Ascending aorta (tissue), 2 donors: ENCODE measurements at regions not wholly inside any gene's neighbourhood (a gene's known extent, or its start where the extent isn't known, plus 50 kb on each side); places are given as distances from the start of the nearest gene placed in this dataset.

Experiments used
- DNase-seq, 2 donors: peaks; one replicate each; pipeline ENCODE4 v3.0.0-alpha.2; 2019; ENCODE audit warnings: low spot score in 2 of 2
- H3K27ac ChIP-seq, 2 donors: fragments of 200-600 bp; sonication (generic); one replicate each; pipeline ENCODE4 v1.5.1; 2016 to 2017; ENCODE audit warnings: mild to moderate bottlenecking in 1 of 2
- H3K27me3 ChIP-seq: fragments of 200-600 bp; sonication (generic); one replicate; pipeline ENCODE4 v1.5.1; 2017
- H3K36me3 ChIP-seq, 2 donors: fragments of 200-600 bp; sonication (generic); one replicate each; pipeline ENCODE4 v1.5.1; 2016
- H3K4me1 ChIP-seq, 2 donors: fragments of 200-600 bp; sonication (generic); one replicate each; pipeline ENCODE4 v1.5.1; 2016 to 2017; ENCODE audit warnings: mild to moderate bottlenecking in 1 of 2
- H3K4me3 ChIP-seq, 2 donors: fragments of 200-600 bp; sonication (generic); one replicate each; pipeline ENCODE4 v1.5.1; 2016 to 2017; ENCODE audit warnings: mild to moderate bottlenecking in 1 of 2
- H3K9me3 ChIP-seq, 2 donors: fragments of 200-600 bp; sonication (generic); one replicate each; pipeline ENCODE4 v1.5.1; 2016
- CTCF ChIP-seq, 3 experiments: fragments of 200-600 bp in 2 of 3; fragments of 450-650 bp in 1 of 3; sonication (generic) in 2 of 3; IDR thresholded peaks; one replicate each; pipeline ENCODE4 v1.5.1; 2016 to 2019; ENCODE audit warnings: antibody characterized with exemption in 3 of 3, mild to moderate bottlenecking in 1 of 3, moderate library complexity in 1 of 3
- intact Hi-C: fragments of 100-400 bp; cut with DNase I; formaldehyde crosslinking; loops from one replicate; pipeline ENCODE4 v1.15.1; 2023

DNA sequence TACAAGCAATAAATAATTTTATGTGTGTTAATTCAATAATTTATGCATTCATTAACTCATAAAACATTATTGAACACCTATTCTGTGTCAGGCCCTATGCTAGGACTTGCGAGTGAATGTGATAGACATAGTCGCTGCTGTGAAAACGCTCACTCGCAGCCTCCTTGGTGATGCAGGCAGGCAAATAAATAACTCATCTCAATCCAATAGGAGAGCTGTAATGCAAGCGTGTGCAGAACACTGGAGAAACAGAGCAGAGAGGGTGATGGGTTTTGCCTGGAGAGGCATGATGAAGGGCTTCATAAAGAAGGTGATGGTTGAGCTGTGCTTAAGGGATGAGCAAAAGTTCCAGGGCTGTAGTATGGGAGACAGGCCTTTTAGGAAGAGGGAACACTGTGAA, 111.3 kb upstream of the ZNF462 start:
- Histone ChIP-seq H3K36me3 (no peaks in the 10 kb centered on the region), H3K27me3 (no peaks in the 10 kb centered on the region), H3K4me1 (no peaks in the 10 kb centered on the region), H3K9me3 (no peaks in the 10 kb centered on the region), H3K4me3 (no peak overlapping the region), H3K27ac (no peak overlapping the region)
- TF ChIP-seq CTCF (IDR thresholded peaks at IDR 0.05), result no peak
- DNase-seq, result no peak
- intact Hi-C loops, result no loop called here

DNA sequence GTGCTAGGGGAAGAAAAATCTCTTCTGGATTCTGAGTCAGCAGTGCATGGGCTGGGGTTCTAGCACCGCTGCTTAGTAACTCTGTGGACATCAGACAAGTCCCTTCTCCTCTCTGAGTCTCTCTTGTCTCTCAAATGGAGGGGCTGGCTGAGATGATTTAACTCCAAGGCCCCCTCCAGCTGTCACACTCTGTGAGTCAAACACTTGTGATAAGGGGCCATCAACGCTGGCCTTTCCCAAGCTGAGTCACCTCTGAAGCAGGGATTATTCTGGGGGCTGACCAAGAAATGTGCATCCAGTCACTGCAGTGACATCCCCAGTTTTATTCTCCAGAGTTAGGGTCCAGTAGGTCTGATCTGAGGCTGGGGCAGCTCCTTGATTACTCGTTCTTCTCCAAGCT, 110.4 kb upstream of the ZNF462 start:
- Histone ChIP-seq H3K9me3 (no peaks in the 10 kb centered on the region), H3K36me3 (no peaks in the 10 kb centered on the region), H3K27me3 (no peaks in the 10 kb centered on the region), H3K4me3 (no peak overlapping the region), H3K4me1 (no peaks in the 10 kb centered on the region), H3K27ac (no peak overlapping the region)
- intact Hi-C loops, result no loop called here
- no peak for TF ChIP-seq CTCF (IDR thresholded peaks at IDR 0.05)
- DNase-seq, result no peak

DNA sequence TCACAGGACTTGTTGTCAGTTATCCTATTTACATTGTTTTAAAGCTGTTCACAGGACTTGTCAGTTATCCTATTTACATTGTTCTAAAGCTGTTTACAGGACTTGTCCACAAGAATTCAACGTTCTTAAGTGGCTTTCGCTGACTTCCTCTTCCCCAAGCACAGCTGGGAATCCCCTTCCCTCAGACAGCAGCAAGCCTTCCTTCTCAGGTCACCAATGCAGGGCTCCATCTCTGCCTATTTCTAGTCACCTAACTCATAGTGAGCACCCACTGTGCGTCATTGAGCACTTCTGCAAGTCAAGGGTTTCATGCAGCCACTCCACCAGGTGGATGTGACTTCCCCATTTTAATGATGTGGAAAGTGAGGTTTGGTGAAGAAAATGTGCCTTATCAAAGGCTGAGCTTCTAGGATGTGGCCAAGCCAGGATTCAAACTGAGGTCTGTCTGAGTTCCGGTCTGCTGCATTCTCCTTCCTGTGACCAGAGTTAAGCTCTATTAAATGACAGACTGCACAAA, 109.8 kb upstream of the ZNF462 start:
- H3K36me3 ChIP-seq, result no peaks in the 10 kb centered on the region
- no peak overlapping the region for H3K4me3 ChIP-seq
- intact Hi-C loops, result no loop called here
- no peaks in the 10 kb centered on the region for H3K4me1 ChIP-seq
- no peak for TF ChIP-seq CTCF (IDR thresholded peaks at IDR 0.05)
- H3K9me3 ChIP-seq, result no peaks in the 10 kb centered on the region
- no peaks in the 10 kb centered on the region for H3K27me3 ChIP-seq
- H3K27ac ChIP-seq, result no peak overlapping the region
- no peak for DNase-seq

- H3K4me3 ChIP-seq, result no peak overlapping the region
These were observed 107.2 kb upstream of the ZNF462 start for GRCh38 chr9:106755736-106756135.

DNA sequence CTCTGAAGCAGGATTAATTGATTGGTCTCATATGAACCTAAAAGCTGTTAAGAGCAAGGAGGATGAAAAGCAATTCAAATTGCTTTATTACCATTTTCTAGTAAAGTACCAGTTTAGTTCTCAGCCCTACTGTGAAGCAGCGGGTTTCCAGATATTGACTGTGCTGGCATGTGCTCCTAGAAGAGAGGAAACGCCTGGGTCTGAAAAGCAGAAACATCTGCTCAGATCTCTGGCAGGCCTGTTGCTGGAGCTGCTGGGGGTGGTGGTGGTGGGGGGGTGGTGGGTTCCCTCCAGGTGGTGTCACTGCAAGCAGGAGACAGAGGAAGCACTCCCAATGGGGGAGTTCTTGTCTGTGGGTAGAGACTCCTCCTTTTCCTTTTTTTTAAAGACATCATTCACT, 105.5 kb upstream of the ZNF462 start:
- intact Hi-C loops, result no loop called here
- Histone ChIP-seq H3K36me3 (no peaks in the 10 kb centered on the region), H3K27ac (no peak overlapping the region), H3K27me3 (no peaks in the 10 kb centered on the region), H3K9me3 (no peaks in the 10 kb centered on the region), H3K4me1 (no peaks in the 10 kb centered on the region), H3K4me3 (no peak overlapping the region)
- DNase-seq, result no peak
- TF ChIP-seq CTCF (IDR thresholded peaks at IDR 0.05), result no peak

More at GRCh38 chr9:106755736-106756135, 107.2 kb upstream of the ZNF462 start:
- H3K4me1 ChIP-seq, result no peaks in the 10 kb centered on the region
- H3K36me3 ChIP-seq, result no peaks in the 10 kb centered on the region
- no peak overlapping the region for H3K27ac ChIP-seq
- H3K9me3 ChIP-seq, result no peaks in the 10 kb centered on the region
- intact Hi-C loops, result no loop called here
- TF ChIP-seq CTCF (IDR thresholded peaks at IDR 0.05), result no peak
- DNase-seq, result no peak
- H3K27me3 ChIP-seq, result no peaks in the 10 kb centered on the region

DNA sequence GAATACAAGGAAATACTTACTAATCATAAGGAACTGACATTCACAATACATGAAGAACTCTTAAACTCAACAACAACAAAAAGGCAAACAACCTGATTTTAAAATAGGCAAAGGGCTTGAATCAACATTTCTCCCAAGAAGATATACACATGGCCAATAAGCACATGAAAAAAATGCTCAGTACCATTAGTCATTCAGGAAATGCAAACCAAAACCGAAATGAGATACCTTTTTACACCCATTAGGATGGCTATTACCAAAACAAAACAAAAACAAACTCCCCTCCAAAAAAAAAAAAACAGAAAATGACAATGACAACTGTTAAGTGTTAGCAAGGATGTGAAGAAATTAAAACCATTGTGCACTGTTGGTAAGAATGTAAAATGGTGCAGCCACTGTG, 104.1 kb upstream of the ZNF462 start:
- Histone ChIP-seq H3K4me1 (no peaks in the 10 kb centered on the region), H3K27me3 (no peaks in the 10 kb centered on the region), H3K27ac (no peak overlapping the region), H3K36me3 (no peaks in the 10 kb centered on the region), H3K4me3 (no peak overlapping the region), H3K9me3 (no peaks in the 10 kb centered on the region)
- no peak for DNase-seq
- TF ChIP-seq CTCF (IDR thresholded peaks at IDR 0.05), result no peak
- intact Hi-C loops, result no loop called here
